Thoracic aorta (tissue), 2 donors: ENCODE measurements at regions not wholly inside any gene's neighbourhood (a gene's known extent, or its start where the extent isn't known, plus 50 kb on each side); places are given as distances from the start of the nearest gene placed in this dataset.
"Not testable (repeated sequence)": the region's sequence is repeated elsewhere in the genome, so short reads cannot be mapped to it uniquely, and the experiment has no call there.

Experiments
- ATAC-seq: fragments of 150-250 bp; one replicate; pipeline ENCODE4 v1.8.0; 2017; ENCODE audit warnings: low read depth; ENCODE audit not compliant: insufficient number of reproducible peaks, low FRiP score
- DNase-seq: peaks from one replicate; pipeline ENCODE4 v3.0.0-alpha.2; 2020; ENCODE audit warnings: low spot score
- H3K27ac ChIP-seq, 2 donors: fragments of 200-600 bp; sonication (generic); 1 replicate in 1 of 2; 2 replicates in 1 of 2; pipeline ENCODE4 v1.5.1; 2016; ENCODE audit warnings: mild to moderate bottlenecking in 2 of 2, moderate library complexity in 2 of 2
- H3K27me3 ChIP-seq: fragments of 200-600 bp; sonication (generic); replicated peaks from 2 replicates; pipeline ENCODE4 v1.6.0; 2016; ENCODE audit warnings: mild to moderate bottlenecking; ENCODE audit not compliant: insufficient read depth
- H3K36me3 ChIP-seq: fragments of 200-600 bp; sonication (generic); one replicate; pipeline ENCODE4 v1.5.1; 2016
- H3K4me1 ChIP-seq, 2 donors: fragments of 200-600 bp; sonication (generic); 1 replicate in 1 of 2; 2 replicates in 1 of 2; pipeline versions ENCODE4 v1.5.1 to v1.6.0; 2016; ENCODE audit warnings: low read depth in 2 of 2, mild to moderate bottlenecking in 1 of 2; ENCODE audit not compliant: control insufficient read depth in 1 of 2
- H3K4me3 ChIP-seq: fragments of 200-600 bp; sonication (generic); 2 replicates; pipeline ENCODE4 v1.5.1; 2016; ENCODE audit warnings: mild to moderate bottlenecking
- H3K9me3 ChIP-seq: fragments of 200-600 bp; sonication (generic); 2 replicates; pipeline ENCODE4 v1.5.1; 2016
- CTCF ChIP-seq: fragments of 200-600 bp; sonication (generic); IDR thresholded peaks from one replicate; pipeline ENCODE4 v1.5.1; 2019; ENCODE audit warnings: antibody characterized with exemption

GRCh38 chr4:97072666-97073065 lies 1070.6 kb downstream of the STPG2 start:
- no peaks in the 10 kb centered on the region for H3K36me3 ChIP-seq
- TF ChIP-seq CTCF = no peak
- DNase-seq (no peak), ATAC-seq (no peak)
- H3K27me3 ChIP-seq = no peaks in the 10 kb centered on the region
- H3K4me1 ChIP-seq = no peaks in the 10 kb centered on the region
- H3K4me3 ChIP-seq = no peak overlapping the region
- H3K9me3 ChIP-seq = no peaks in the 10 kb centered on the region
- H3K27ac ChIP-seq = no peak overlapping the region

GRCh38 chr4:97073194-97073593 lies 1070.1 kb downstream of the STPG2 start:
- ATAC-seq (no peak), DNase-seq (no peak)
- H3K9me3 ChIP-seq = no peaks in the 10 kb centered on the region
- TF ChIP-seq CTCF = no peak
- no peaks in the 10 kb centered on the region for H3K36me3 ChIP-seq
- H3K27me3 ChIP-seq = no peaks in the 10 kb centered on the region
- H3K27ac ChIP-seq = no peak overlapping the region
- H3K4me1 ChIP-seq = no peaks in the 10 kb centered on the region
- H3K4me3 ChIP-seq = no peak overlapping the region

GRCh38 chr4:97074531-97074930 lies 1068.7 kb downstream of the STPG2 start:
- no peak for TF ChIP-seq CTCF
- no peak overlapping the region for H3K4me3 ChIP-seq
- no peaks in the 10 kb centered on the region for H3K4me1 ChIP-seq
- ATAC-seq (no peak), DNase-seq (no peak)
- no peak overlapping the region for H3K27ac ChIP-seq
- no peaks in the 10 kb centered on the region for H3K9me3 ChIP-seq
- no peaks in the 10 kb centered on the region for H3K36me3 ChIP-seq
- H3K27me3 ChIP-seq = no peaks in the 10 kb centered on the region

- Histone ChIP-seq H3K36me3 (no peaks in the 10 kb centered on the region), H3K4me1 (no peaks in the 10 kb centered on the region), H3K27me3 (no peaks in the 10 kb centered on the region), H3K4me3 (no peak overlapping the region), H3K27ac (no peak overlapping the region), H3K9me3 (no peaks in the 10 kb centered on the region)
- TF ChIP-seq CTCF = no peak
- DNase-seq (no peak), ATAC-seq (no peak)
Measured at GRCh38 chr4:97081951-97082350, 1061.3 kb downstream of the STPG2 start.

GRCh38 chr4:97097036-97097435 lies 1046.2 kb downstream of the STPG2 start:
- not testable (repeated sequence) for DNase-seq, H3K4me3 ChIP-seq, ATAC-seq, H3K27ac ChIP-seq, H3K4me1 ChIP-seq, H3K9me3 ChIP-seq, H3K27me3 ChIP-seq, H3K36me3 ChIP-seq

DNA sequence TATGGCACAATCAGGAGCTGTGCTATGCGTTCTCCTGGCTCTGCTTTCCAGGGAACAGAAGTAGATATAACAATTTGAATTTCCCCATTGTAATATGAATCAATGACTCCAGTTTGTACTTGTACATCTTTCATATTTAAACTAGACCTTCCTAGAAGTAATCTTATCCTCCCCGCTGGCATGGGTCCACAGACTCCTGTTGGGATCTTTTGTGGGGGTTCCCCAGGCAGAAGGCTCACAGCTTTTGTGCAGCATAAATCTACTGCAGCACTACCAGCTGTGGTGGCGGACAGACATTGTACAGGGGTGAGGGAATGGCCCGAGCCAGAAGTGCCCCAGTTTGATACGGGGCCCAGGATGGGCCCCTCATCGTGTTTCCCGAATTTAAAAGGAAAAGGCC lies 1042.1 kb downstream of the STPG2 start:
- H3K36me3 ChIP-seq, H3K4me1 ChIP-seq, H3K27me3 ChIP-seq, H3K27ac ChIP-seq, DNase-seq, ATAC-seq, H3K4me3 ChIP-seq, H3K9me3 ChIP-seq: not testable (repeated sequence)
